IPS-NIHi11 (cell line): ENCODE measurements at regions not wholly inside any gene's neighbourhood (a gene's known extent, or its start where the extent isn't known, plus 50 kb on each side); places are given as distances from the start of the nearest gene placed in this dataset.
"Not testable (repeated sequence)": the region's sequence is repeated elsewhere in the genome, so short reads cannot be mapped to it uniquely, and the experiment has no call there.

Source experiments
- DNase-seq: peaks from one replicate; pipeline ENCODE4 v3.0.0; 2012; ENCODE audit warnings: mixed read lengths, low spot score

GRCh38 chr5:67575087-67575486, 378.5 kb upstream of the CD180 start:
- no peak for DNase-seq

- DNase-seq = no peak
Observed at GRCh38 chr5:67561151-67561932, 364.7 kb upstream of the CD180 start.

- DNase-seq = no peak
Observed at GRCh38 chr5:67552773-67553172, 356.2 kb upstream of the CD180 start.

GRCh38 chr5:67549947-67550346, 353.3 kb upstream of the CD180 start:
- DNase-seq = no peak

- DNase-seq = no peak
Observed at GRCh38 chr5:67549296-67549618, 352.7 kb upstream of the CD180 start.

GRCh38 chr5:67548520-67549295, 352.1 kb upstream of the CD180 start:
- DNase-seq = no peak

- DNase-seq = no peak
Observed at GRCh38 chr5:67547682-67548081, 351.1 kb upstream of the CD180 start.

- DNase-seq = not testable (repeated sequence)
Observed at GRCh38 chr5:67544942-67545341, 348.3 kb upstream of the CD180 start.

GRCh38 chr5:67543720-67544270, 347.2 kb upstream of the CD180 start:
- DNase-seq = no peak

GRCh38 chr5:67542479-67542878, 345.9 kb upstream of the CD180 start:
- DNase-seq = no peak

- no peak for DNase-seq
Observed at GRCh38 chr5:67541875-67542274, 345.3 kb upstream of the CD180 start.

- DNase-seq = no peak
Observed at GRCh38 chr5:67538855-67539506, 342.4 kb upstream of the CD180 start.

- no peak for DNase-seq
Observed at GRCh38 chr5:67537439-67538148, 341.0 kb upstream of the CD180 start.

- no peak for DNase-seq
Observed at GRCh38 chr5:67536866-67537265, 340.3 kb upstream of the CD180 start.

GRCh38 chr5:67530609-67531255, 334.1 kb upstream of the CD180 start:
- no peak for DNase-seq

GRCh38 chr5:67528953-67529352, 332.4 kb upstream of the CD180 start:
- no peak for DNase-seq

- no peak for DNase-seq
Observed at GRCh38 chr5:67526793-67527192, 330.2 kb upstream of the CD180 start.

GRCh38 chr5:67520161-67520908, 323.7 kb upstream of the CD180 start:
- DNase-seq = no peak

GRCh38 chr5:67518227-67518626, 321.6 kb upstream of the CD180 start:
- DNase-seq = no peak

GRCh38 chr5:67516948-67517565, 320.5 kb upstream of the CD180 start:
- no peak for DNase-seq
